SK-N-SH treated with all-trans-retinoic acid at 6 μM for 48 hours (cell line): ENCODE measurements at regions not wholly inside any gene's neighbourhood (a gene's known extent, or its start where the extent isn't known, plus 50 kb on each side); places are given as distances from the start of the nearest gene placed in this dataset.

Source experiments
- ATAC-seq: fragments of 200-7000 bp; cut with Tn5 transposase; 3 replicates; pipeline ENCODE4 v1.9.1; 2020; ENCODE audit warnings: mild to moderate bottlenecking, moderate library complexity
- ARNTL ChIP-seq: fragments of 450-650 bp; formaldehyde crosslinking; IDR thresholded peaks from 2 replicates; pipeline ENCODE4 v1.5.0; 2020; ENCODE audit warnings: low read depth, mild to moderate bottlenecking, moderate library complexity, borderline replicate concordance
- BACH2 ChIP-seq: fragments of 250-450 bp; sonication (Bioruptor Pico); IDR thresholded peaks from 2 replicates; pipeline ENCODE4 v1.9.0; 2021; ENCODE audit warnings: mild to moderate bottlenecking, borderline replicate concordance
- CSDC2 ChIP-seq: fragments of 250-450 bp; sonication (Bioruptor Pico); IDR thresholded peaks from 2 replicates; pipeline ENCODE4 v1.5.0; 2020; ENCODE audit warnings: mild to moderate bottlenecking, moderate library complexity
- ESRRG ChIP-seq: fragments of 250-450 bp; sonication (Bioruptor Pico); IDR thresholded peaks from 2 replicates; pipeline ENCODE4 v1.6.1; 2021; ENCODE audit warnings: mild to moderate bottlenecking
- GLIS3 ChIP-seq: fragments of 250-450 bp; sonication (Bioruptor Pico); IDR thresholded peaks from 2 replicates; pipeline ENCODE4 v1.5.0; 2020; ENCODE audit warnings: mild to moderate bottlenecking, moderate library complexity
- ISL1 ChIP-seq: fragments of 250-450 bp; sonication (Bioruptor Pico); IDR thresholded peaks from 2 replicates; pipeline ENCODE4 v2.1.2; 2022; ENCODE audit warnings: mild to moderate bottlenecking, moderate library complexity
- OSR1 ChIP-seq: fragments of 250-450 bp; sonication (Bioruptor Pico); IDR thresholded peaks from 2 replicates; pipeline ENCODE4 v1.8.0; 2022; ENCODE audit warnings: moderate library complexity, mild to moderate bottlenecking, inconsistent platforms
- PATZ1 ChIP-seq: fragments of 250-450 bp; sonication (Bioruptor Pico); IDR thresholded peaks from 2 replicates; pipeline ENCODE4 v1.8.0; 2020; ENCODE audit warnings: mild to moderate bottlenecking, moderate library complexity, borderline replicate concordance
- PPARA ChIP-seq: fragments of 250-450 bp; sonication (Bioruptor Pico); IDR thresholded peaks from 2 replicates; pipeline ENCODE4 v1.5.0; 2020; ENCODE audit warnings: mild to moderate bottlenecking, borderline replicate concordance
- RARB ChIP-seq: fragments of 250-450 bp; sonication (Bioruptor Pico); IDR thresholded peaks from 2 replicates; pipeline ENCODE4 v1.8.0; 2021; ENCODE audit warnings: mild to moderate bottlenecking, moderate library complexity
- SNAI2 ChIP-seq: fragments of 250-450 bp; sonication (Bioruptor Pico); IDR thresholded peaks from 2 replicates; pipeline ENCODE4 v1.5.0; 2020; ENCODE audit warnings: mild to moderate bottlenecking, moderate library complexity
- TCF4 ChIP-seq: fragments of 250-450 bp; sonication (Bioruptor Pico); IDR thresholded peaks from 2 replicates; pipeline ENCODE4 v1.8.0; 2021; ENCODE audit warnings: mild to moderate bottlenecking, moderate library complexity, borderline replicate concordance
- TOX ChIP-seq: fragments of 250-450 bp; sonication (Bioruptor Pico); IDR thresholded peaks from 2 replicates; pipeline ENCODE4 v1.8.0; 2021; ENCODE audit warnings: mild to moderate bottlenecking, moderate library complexity, borderline replicate concordance
- ZFP3 ChIP-seq: fragments of 250-450 bp; sonication (Bioruptor Pico); IDR thresholded peaks from 2 replicates; pipeline ENCODE4 v1.5.0; 2020; ENCODE audit warnings: mild to moderate bottlenecking, moderate library complexity
- ZFP30 ChIP-seq: fragments of 450-650 bp; formaldehyde crosslinking; IDR thresholded peaks from 2 replicates; pipeline ENCODE4 v1.5.0; 2022; ENCODE audit warnings: mild to moderate bottlenecking, moderate library complexity
- ZNF565 ChIP-seq: fragments of 450-650 bp; formaldehyde crosslinking; conservative IDR thresholded peaks from 2 replicates; pipeline ENCODE4 v1.5.0; 2020; ENCODE audit warnings: low read depth, mild to moderate bottlenecking, moderate library complexity
- ZNF70 ChIP-seq: fragments of 450-650 bp; formaldehyde crosslinking; IDR thresholded peaks from 2 replicates; pipeline ENCODE4 v1.5.0; 2020; ENCODE audit warnings: mild to moderate bottlenecking, moderate library complexity
- ZNF8 ChIP-seq: fragments of 450-650 bp; formaldehyde crosslinking; IDR thresholded peaks from 2 replicates; pipeline ENCODE4 v1.5.0; 2020; ENCODE audit warnings: mild to moderate bottlenecking, moderate library complexity
- TF ChIP-seq, protein P1 (sequence below): fragments of 250-450 bp; sonication (Bioruptor Pico); IDR thresholded peaks from 2 replicates; pipeline ENCODE4 v1.5.1; 2020; ENCODE audit warnings: low read depth, mild to moderate bottlenecking, moderate library complexity
- TF ChIP-seq, protein P2 (sequence below): fragments of 250-450 bp; sonication (Bioruptor Pico); IDR thresholded peaks from 2 replicates; pipeline ENCODE4 v1.5.0; 2020; ENCODE audit warnings: mild to moderate bottlenecking, moderate library complexity
- TF ChIP-seq, protein P3 (sequence below): fragments of 250-450 bp; sonication (Bioruptor Pico); IDR thresholded peaks from 2 replicates; pipeline ENCODE4 v1.8.0; 2021; ENCODE audit warnings: low read depth, mild to moderate bottlenecking, moderate library complexity, borderline replicate concordance

- no peak for ATAC-seq
- TF ChIP-seq OSR1 (CRISPR knock-in tag) (no peak), ZFP30 (CRISPR knock-in tag) (no peak), TOX (CRISPR knock-in tag) (no peak), ZFP3 (CRISPR knock-in tag) (no peak), ARNTL (CRISPR knock-in tag) (no peak), PPARA (CRISPR knock-in tag) (no peak)
Measured at GRCh38 chrX:122545778-122546177, 638.3 kb upstream of the GRIA3 start.

GRCh38 chrX:122546269-122546668 lies 637.8 kb upstream of the GRIA3 start:
- TF ChIP-seq CSDC2 (CRISPR knock-in tag) (no peak), ISL1 (CRISPR knock-in tag) (no peak), TOX (CRISPR knock-in tag) (no peak), ESRRG (no peak), ZFP30 (CRISPR knock-in tag) (no peak), TCF4 (CRISPR knock-in tag) (no peak), BACH2 (CRISPR knock-in tag) (no peak), ARNTL (CRISPR knock-in tag) (no peak), ZNF70 (CRISPR knock-in tag) (no peak), ZFP3 (CRISPR knock-in tag) (no peak), PATZ1 (CRISPR knock-in tag) (no peak), PPARA (CRISPR knock-in tag) (no peak), ZNF8 (CRISPR knock-in tag) (no peak), RARB (CRISPR knock-in tag) (no peak)
- TF ChIP-seq, protein P1, sequence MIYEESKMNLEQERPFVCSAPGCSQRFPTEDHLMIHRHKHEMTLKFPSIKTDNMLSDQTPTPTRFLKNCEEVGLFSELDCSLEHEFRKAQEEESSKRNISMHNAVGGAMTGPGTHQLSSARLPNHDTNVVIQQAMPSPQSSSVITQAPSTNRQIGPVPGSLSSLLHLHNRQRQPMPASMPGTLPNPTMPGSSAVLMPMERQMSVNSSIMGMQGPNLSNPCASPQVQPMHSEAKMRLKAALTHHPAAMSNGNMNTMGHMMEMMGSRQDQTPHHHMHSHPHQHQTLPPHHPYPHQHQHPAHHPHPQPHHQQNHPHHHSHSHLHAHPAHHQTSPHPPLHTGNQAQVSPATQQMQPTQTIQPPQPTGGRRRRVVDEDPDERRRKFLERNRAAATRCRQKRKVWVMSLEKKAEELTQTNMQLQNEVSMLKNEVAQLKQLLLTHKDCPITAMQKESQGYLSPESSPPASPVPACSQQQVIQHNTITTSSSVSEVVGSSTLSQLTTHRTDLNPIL (CRISPR knock-in tag) = no peak
- TF ChIP-seq, protein P2, sequence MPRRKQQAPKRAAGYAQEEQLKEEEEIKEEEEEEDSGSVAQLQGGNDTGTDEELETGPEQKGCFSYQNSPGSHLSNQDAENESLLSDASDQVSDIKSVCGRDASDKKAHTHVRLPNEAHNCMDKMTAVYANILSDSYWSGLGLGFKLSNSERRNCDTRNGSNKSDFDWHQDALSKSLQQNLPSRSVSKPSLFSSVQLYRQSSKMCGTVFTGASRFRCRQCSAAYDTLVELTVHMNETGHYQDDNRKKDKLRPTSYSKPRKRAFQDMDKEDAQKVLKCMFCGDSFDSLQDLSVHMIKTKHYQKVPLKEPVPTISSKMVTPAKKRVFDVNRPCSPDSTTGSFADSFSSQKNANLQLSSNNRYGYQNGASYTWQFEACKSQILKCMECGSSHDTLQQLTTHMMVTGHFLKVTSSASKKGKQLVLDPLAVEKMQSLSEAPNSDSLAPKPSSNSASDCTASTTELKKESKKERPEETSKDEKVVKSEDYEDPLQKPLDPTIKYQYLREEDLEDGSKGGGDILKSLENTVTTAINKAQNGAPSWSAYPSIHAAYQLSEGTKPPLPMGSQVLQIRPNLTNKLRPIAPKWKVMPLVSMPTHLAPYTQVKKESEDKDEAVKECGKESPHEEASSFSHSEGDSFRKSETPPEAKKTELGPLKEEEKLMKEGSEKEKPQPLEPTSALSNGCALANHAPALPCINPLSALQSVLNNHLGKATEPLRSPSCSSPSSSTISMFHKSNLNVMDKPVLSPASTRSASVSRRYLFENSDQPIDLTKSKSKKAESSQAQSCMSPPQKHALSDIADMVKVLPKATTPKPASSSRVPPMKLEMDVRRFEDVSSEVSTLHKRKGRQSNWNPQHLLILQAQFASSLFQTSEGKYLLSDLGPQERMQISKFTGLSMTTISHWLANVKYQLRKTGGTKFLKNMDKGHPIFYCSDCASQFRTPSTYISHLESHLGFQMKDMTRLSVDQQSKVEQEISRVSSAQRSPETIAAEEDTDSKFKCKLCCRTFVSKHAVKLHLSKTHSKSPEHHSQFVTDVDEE (CRISPR knock-in tag) = no peak
- TF ChIP-seq, protein P3, sequence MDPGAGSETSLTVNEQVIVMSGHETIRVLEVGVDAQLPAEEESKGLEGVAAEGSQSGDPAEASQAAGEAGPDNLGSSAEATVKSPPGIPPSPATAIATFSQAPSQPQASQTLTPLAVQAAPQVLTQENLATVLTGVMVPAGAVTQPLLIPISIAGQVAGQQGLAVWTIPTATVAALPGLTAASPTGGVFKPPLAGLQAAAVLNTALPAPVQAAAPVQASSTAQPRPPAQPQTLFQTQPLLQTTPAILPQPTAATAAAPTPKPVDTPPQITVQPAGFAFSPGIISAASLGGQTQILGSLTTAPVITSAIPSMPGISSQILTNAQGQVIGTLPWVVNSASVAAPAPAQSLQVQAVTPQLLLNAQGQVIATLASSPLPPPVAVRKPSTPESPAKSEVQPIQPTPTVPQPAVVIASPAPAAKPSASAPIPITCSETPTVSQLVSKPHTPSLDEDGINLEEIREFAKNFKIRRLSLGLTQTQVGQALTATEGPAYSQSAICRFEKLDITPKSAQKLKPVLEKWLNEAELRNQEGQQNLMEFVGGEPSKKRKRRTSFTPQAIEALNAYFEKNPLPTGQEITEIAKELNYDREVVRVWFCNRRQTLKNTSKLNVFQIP = no peak
- TF ChIP-seq, all 23 proteins: peak for 0

DNA sequence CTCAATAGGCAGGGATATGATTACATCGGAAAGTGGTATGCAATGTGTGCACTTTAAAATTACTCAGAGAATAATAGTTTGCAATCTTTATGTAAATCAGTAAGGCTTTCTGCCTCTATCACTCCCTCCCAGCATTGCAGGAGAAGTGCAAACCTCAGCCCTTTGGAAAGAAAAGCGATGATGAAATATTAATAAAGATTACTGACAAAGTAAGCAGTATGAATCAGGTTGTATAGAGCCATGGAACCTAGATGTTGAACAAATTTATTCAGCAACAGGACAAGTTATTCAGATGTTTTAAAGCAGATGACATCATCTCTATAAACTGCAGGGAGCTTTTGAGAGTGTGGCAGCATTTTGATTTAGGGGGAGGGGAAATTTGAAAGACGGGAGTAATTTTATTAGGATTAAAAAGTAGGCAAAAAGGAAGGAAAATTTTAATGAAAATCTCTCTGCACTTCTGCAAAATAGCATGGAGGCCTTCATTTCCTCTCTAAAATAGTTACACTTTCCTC lies 631.7 kb upstream of the GRIA3 start:
- TF ChIP-seq TOX (CRISPR knock-in tag) (no peak), ZNF70 (CRISPR knock-in tag) (no peak), GLIS3 (CRISPR knock-in tag) (no peak)
- ATAC-seq = no peak

More at GRCh38 chrX:122546269-122546668, 637.8 kb upstream of the GRIA3 start:
- no peak for ATAC-seq

DNA sequence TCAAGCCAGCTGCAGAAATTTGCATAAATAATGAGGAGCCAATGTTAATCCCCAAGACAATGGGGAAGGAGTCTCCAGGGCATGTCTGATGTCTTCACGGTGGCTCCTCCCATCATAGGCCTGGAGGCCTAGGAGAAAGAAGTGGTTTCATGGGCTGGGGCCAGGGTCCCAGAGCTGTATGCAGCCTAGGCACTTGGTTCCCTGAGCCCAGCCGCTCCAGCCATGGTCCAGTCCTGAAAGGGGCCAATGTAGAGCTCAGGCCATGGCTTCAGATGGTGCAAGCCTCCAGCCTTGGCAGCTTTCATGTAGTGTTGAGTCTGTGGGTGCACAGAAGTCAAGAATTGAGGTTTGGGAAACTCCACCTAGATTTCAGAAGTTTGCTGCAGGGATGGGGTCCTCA lies 628.2 kb upstream of the GRIA3 start:
- TF ChIP-seq, protein P3 = no peak
- TF ChIP-seq SNAI2 (CRISPR knock-in tag) (no peak), BACH2 (CRISPR knock-in tag) (no peak), ZNF565 (CRISPR knock-in tag) (no peak)
- ATAC-seq = no peak
